HCT116 (cell line): ENCODE measurements at regions not wholly inside any gene's neighbourhood (a gene's known extent, or its start where the extent isn't known, plus 50 kb on each side); places are given as distances from the start of the nearest gene placed in this dataset.

Experiments used
- ATAC-seq: fragments of 200-7000 bp; cut with Tn5 transposase; 2 replicates; pipeline ENCODE4 v1.9.1; 2020; ENCODE audit warnings: mild to moderate bottlenecking, moderate library complexity
- BruUV-seq: library from RNA; stranded (reverse); fragments of 400-500 nt; replicated peaks from 2 replicates; lab custom pipeline; 2021; lab: Mats Ljungman, UMichigan
- CTCF ChIA-PET: fragments of 300-600 bp; sonication (Branson Sonifier 250); formaldehyde crosslinking; loops from one replicate; lab custom pipeline; 2021; ENCODE audit warnings: antibody characterized with exemption; lab: Charles Lee
- POLR2A ChIA-PET: fragments of 300-600, 350-600 bp; sonication (Branson Sonifier 250); formaldehyde crosslinking; loops from one replicate; lab custom pipeline; 2021; ENCODE audit warnings: antibody characterized with exemption; lab: Charles Lee
- RAD21 ChIA-PET, 2 experiments: fragments of 300-600 bp; sonication (Branson Sonifier 250); formaldehyde crosslinking; loops; one replicate each; lab custom pipeline; 2023; ENCODE audit warnings: low total read pairs in 2 of 2; ENCODE audit not compliant: uncharacterized antibody in 2 of 2, unreplicated experiment in 2 of 2, low non-redundant PET in 1 of 2; lab: Charles Lee
- DNase-seq: peaks from one replicate; pipeline ENCODE4 v3.0.0-alpha.2; 2010; ENCODE audit warnings: low read depth, low spot score
- H2AFZ ChIP-seq: fragments of 200-600 bp; shearing (Covaris generic), sonication (generic); 2 replicates; pipeline ENCODE4 v1.6.1; 2017; ENCODE audit warnings: low read depth, mixed run types, mixed read lengths, antibody characterized with exemption, low read length; ENCODE audit not compliant: poor library complexity, severe bottlenecking
- H3K27ac ChIP-seq: 2 replicates; pipeline ENCODE4 v1.5.1; 2012; ENCODE audit warnings: low read depth, low read length
- H3K27me3 ChIP-seq: fragments of 200-600 bp; sonication (generic); 2 replicates; pipeline ENCODE4 v1.6.1; 2016; ENCODE audit warnings: mixed run types, low read length, mixed read lengths; ENCODE audit not compliant: insufficient read depth
- H3K36me3 ChIP-seq, 2 experiments: fragments of 200-500 bp in 1 of 2; fragments of 200-600 bp in 1 of 2; sonication (Bioruptor generic) in 1 of 2; sonication (generic) in 1 of 2; 2 replicates each; pipeline versions ENCODE4 v1.5.1 to v1.6.1; 2014 to 2016; ENCODE audit warnings: low read length in 2 of 2, inconsistent platforms in 1 of 2, mixed read lengths in 1 of 2, mixed run types in 1 of 2; ENCODE audit not compliant: insufficient read depth in 2 of 2, control insufficient read depth in 1 of 2
- H3K4me1 ChIP-seq, 2 experiments: fragments of 200-600 bp in 1 of 2; sonication (generic) in 1 of 2; 2 replicates each; pipeline versions ENCODE4 v1.5.1 to v1.6.1; 2012 to 2017; ENCODE audit warnings: low read length in 2 of 2, inconsistent platforms in 1 of 2, mild to moderate bottlenecking in 1 of 2, mixed read lengths in 1 of 2, mixed run types in 1 of 2, moderate library complexity in 1 of 2; ENCODE audit not compliant: insufficient read depth in 2 of 2, control insufficient read depth in 1 of 2
- H3K4me2 ChIP-seq: fragments of 200-600 bp; sonication (generic); 2 replicates; pipeline ENCODE4 v1.6.1; 2017; ENCODE audit warnings: mixed run types, low read length, mixed read lengths
- H3K4me3 ChIP-seq, 2 experiments: fragments of 200-600 bp in 1 of 2; sonication (generic) in 1 of 2; replicated peaks in 1 of 2; 2 replicates each; pipeline ENCODE4 v1.5.1; 2011 to 2016; ENCODE audit warnings: low read length in 2 of 2, control low read depth in 1 of 2, low read depth in 1 of 2, mild to moderate bottlenecking in 1 of 2, mixed read lengths in 1 of 2, mixed run types in 1 of 2
- H3K79me2 ChIP-seq: fragments of 200-600 bp; sonication (generic); 2 replicates; pipeline ENCODE4 v1.6.1; 2017; ENCODE audit warnings: mild to moderate bottlenecking, mixed run types, low read length, moderate library complexity, mixed read lengths; ENCODE audit not compliant: insufficient read depth
- H3K9ac ChIP-seq: fragments of 200-600 bp; sonication (generic); 2 replicates; pipeline ENCODE4 v1.6.1; 2016; ENCODE audit warnings: low read length, mixed read lengths
- H3K9me2 ChIP-seq: fragments of 200-600 bp; sonication (generic), shearing (Covaris generic); 2 replicates; pipeline ENCODE4 v1.6.1; 2017; ENCODE audit warnings: mixed run types, mild to moderate bottlenecking, moderate library complexity; ENCODE audit not compliant: insufficient read depth
- H3K9me3 ChIP-seq, 2 experiments: fragments of 200-500 bp in 1 of 2; fragments of 200-600 bp in 1 of 2; sonication (Bioruptor generic) in 1 of 2; sonication (generic) in 1 of 2; 2 replicates each; pipeline ENCODE4 v1.6.1; 2014 to 2017; ENCODE audit warnings: low read length in 2 of 2, mixed read lengths in 2 of 2, inconsistent platforms in 1 of 2, low read depth in 1 of 2, mild to moderate bottlenecking in 1 of 2, mixed run types in 1 of 2, moderate library complexity in 1 of 2; ENCODE audit not compliant: control insufficient read depth in 1 of 2, insufficient read depth in 1 of 2
- H4K20me1 ChIP-seq: fragments of 200-600 bp; sonication (generic), shearing (Covaris generic); 2 replicates; pipeline ENCODE4 v1.6.1; 2017; ENCODE audit warnings: mixed run types, mild to moderate bottlenecking, moderate library complexity; ENCODE audit not compliant: insufficient read depth
- CBX3 ChIP-seq: IDR thresholded peaks from 2 replicates; pipeline ENCODE4 v1.6.1; 2012; ENCODE audit warnings: low read depth
- CTCF ChIP-seq, 3 experiments: fragments of 200-600 bp in 1 of 3; sonication (generic) in 1 of 3; IDR thresholded peaks in 2 of 3; conservative IDR thresholded peaks in 1 of 3; 2 replicates each; pipeline ENCODE4 v1.5.1; 2012 to 2017; ENCODE audit warnings: low read depth in 2 of 3, low read length in 2 of 3, antibody characterized with exemption in 1 of 3, borderline replicate concordance in 1 of 3, control low read depth in 1 of 3, mild to moderate bottlenecking in 1 of 3, mixed read lengths in 1 of 3, mixed run types in 1 of 3, moderate library complexity in 1 of 3; ENCODE audit not compliant: insufficient read depth in 1 of 3
- ELF1 ChIP-seq: IDR thresholded peaks from 2 replicates; pipeline ENCODE4 v1.6.1; 2012; ENCODE audit warnings: low read depth, borderline replicate concordance
- EZH2 ChIP-seq: fragments of 200-600 bp; sonication (generic); IDR thresholded peaks from 2 replicates; pipeline ENCODE4 v1.6.1; 2017; ENCODE audit warnings: antibody characterized with exemption, mixed run types
- EZH2phosphoT487 ChIP-seq: fragments of 200-600 bp; IDR thresholded peaks from 2 replicates; pipeline ENCODE4 v1.6.1; 2018; ENCODE audit warnings: antibody characterized with exemption, borderline replicate concordance
- FOSL1 ChIP-seq: IDR thresholded peaks from 2 replicates; pipeline ENCODE4 v1.6.1; 2012; ENCODE audit warnings: low read depth
- JUND ChIP-seq: IDR thresholded peaks from 2 replicates; pipeline ENCODE4 v1.6.1; 2012
- MAX ChIP-seq: IDR thresholded peaks from 2 replicates; pipeline ENCODE4 v1.6.1; 2012
- POLR2A ChIP-seq: IDR thresholded peaks from 2 replicates; pipeline ENCODE4 v1.7.0; 2011; ENCODE audit warnings: borderline replicate concordance; ENCODE audit not compliant: insufficient read depth, insufficient read length; ENCODE audit errors: extremely low read depth
- POLR2AphosphoS5 ChIP-seq: IDR thresholded peaks from 2 replicates; pipeline ENCODE4 v1.6.1; 2011; ENCODE audit warnings: mild to moderate bottlenecking, low read depth, low read length, moderate library complexity
- RAD21 ChIP-seq: IDR thresholded peaks from 2 replicates; pipeline ENCODE4 v1.6.1; 2012; ENCODE audit warnings: low read depth, mild to moderate bottlenecking
- REST ChIP-seq: IDR thresholded peaks from 2 replicates; pipeline ENCODE4 v1.6.1; 2012; ENCODE audit warnings: low read depth
- SIN3A ChIP-seq: IDR thresholded peaks from 2 replicates; pipeline ENCODE4 v1.6.1; 2012; ENCODE audit warnings: low read depth
- SP1 ChIP-seq: IDR thresholded peaks from 2 replicates; pipeline ENCODE4 v1.6.1; 2012; ENCODE audit warnings: low read depth
- SRF ChIP-seq: IDR thresholded peaks from 2 replicates; pipeline ENCODE4 v1.6.1; 2012; ENCODE audit warnings: low read depth
- TCF7L2 ChIP-seq: IDR thresholded peaks from 2 replicates; pipeline ENCODE4 v1.7.0; 2011; ENCODE audit warnings: borderline replicate concordance, inconsistent platforms; ENCODE audit not compliant: insufficient read depth, insufficient read length; ENCODE audit errors: extremely low read depth
- YY1 ChIP-seq: IDR thresholded peaks from 2 replicates; pipeline ENCODE4 v1.6.1; 2011; ENCODE audit warnings: low read length, low read depth, moderate library complexity, mild to moderate bottlenecking; ENCODE audit not compliant: insufficient replicate concordance; ENCODE audit errors: extremely low read depth
- ZBTB33 ChIP-seq: IDR thresholded peaks from 2 replicates; pipeline ENCODE4 v1.6.1; 2011; ENCODE audit warnings: mild to moderate bottlenecking, low read length, moderate library complexity; ENCODE audit not compliant: insufficient replicate concordance; ENCODE audit errors: extremely low read depth
- ZFX ChIP-seq: fragments of 450-650 bp; IDR thresholded peaks from 2 replicates; pipeline ENCODE4 v1.6.1; 2017
- ZNF274 ChIP-seq: fragments of 200-500 bp; sonication (Bioruptor generic); IDR thresholded peaks from 2 replicates; pipeline ENCODE4 v1.6.1; 2014; ENCODE audit warnings: mild to moderate bottlenecking, low read depth, low read length, inconsistent platforms
- intact Hi-C: fragments of 100-400 bp; cut with micrococcal nuclease; formaldehyde crosslinking; loops from 2 replicates; pipeline ENCODE4 v1.10.0; 2022

GRCh38 chr12:84726780-84727179 is 185.8 kb downstream of the SLC6A15 start:
- ChIA-PET POLR2A (no interaction called here), CTCF (no interaction called here), RAD21 (no interaction called here)
- Histone ChIP-seq H3K4me1 (peaks cover 9% of the 10 kb centered on the region in 2 experiments; a peak in 2 of 4 replicates), H3K9me2 (no peaks in the 10 kb centered on the region), H3K4me2 (no peak overlapping the region), H3K36me3 (no peaks in the 10 kb centered on the region), H3K27ac (no peak overlapping the region), H2AFZ (no peak overlapping the region), H3K9ac (no peak overlapping the region), H3K27me3 (no peaks in the 10 kb centered on the region), H3K79me2 (no peaks in the 10 kb centered on the region), H4K20me1 (no peaks in the 10 kb centered on the region), H3K4me3 (no peak overlapping the region), H3K9me3 (no peaks in the 10 kb centered on the region)
- no TSS peak for BruUV-seq
- TF ChIP-seq FOSL1 (no peak), SIN3A (no peak), SP1 (no peak), YY1 (no peak), EZH2 (no peak), ELF1 (no peak), TCF7L2 (no peak), MAX (no peak), POLR2AphosphoS5 (no peak), SRF (no peak), ZBTB33 (no peak), REST (no peak), CTCF (IDR thresholded peaks at IDR 0.05 in 2 of 3, conservative IDR thresholded peaks at IDR 0.05 in 1 of 3; ENCODE audit: borderline replicate concordance in 1 of 3, insufficient read depth in 1 of 3, low read depth in 2 of 3, low read length in 2 of 3) (no peak), EZH2phosphoT487 (no peak), POLR2A (no peak), ZNF274 (no peak), RAD21 (no peak), JUND (no peak), CBX3 (no peak), ZFX (no peak)
- no peak for DNase-seq
- intact Hi-C loops = no loop called here
- ATAC-seq = no peak
